ENCODE measurements at regions not wholly inside any gene's neighbourhood (a gene's known extent, or its start where the extent isn't known, plus 50 kb on each side); places are given as distances from the start of the nearest gene placed in this dataset.

DNA sequence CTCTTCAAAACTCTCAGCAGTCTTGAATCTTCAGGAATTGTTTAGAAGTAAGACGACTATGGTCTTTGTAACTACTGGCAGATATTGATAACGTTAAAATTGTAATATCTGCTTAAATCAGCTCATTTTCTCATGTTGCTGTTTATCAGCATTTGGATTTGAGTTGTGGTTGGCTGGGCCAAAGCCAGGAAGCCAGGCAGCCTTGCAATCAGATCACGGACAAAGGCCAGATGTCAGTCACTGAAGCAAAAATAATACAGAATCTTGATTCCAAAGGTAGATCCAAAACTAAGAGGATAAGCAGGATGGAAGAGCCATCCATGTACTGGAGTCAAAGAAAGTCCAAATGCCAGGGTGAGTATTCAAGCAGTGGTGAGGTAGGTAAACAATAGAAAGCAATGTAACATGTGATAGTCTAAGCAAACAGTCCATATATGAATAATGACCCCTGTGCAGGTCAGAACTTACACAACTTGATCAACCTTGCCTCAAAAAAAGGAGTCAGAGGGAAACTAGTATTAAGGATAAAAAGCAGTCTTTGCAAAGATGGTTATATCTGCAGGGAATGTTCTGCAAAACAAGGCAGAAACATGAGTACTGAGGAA, 95.8 kb upstream of the RAP1B start:
- POLR2A ChIA-PET, result no interaction called here
- ATAC-seq (ENCODE audit: low read depth), result no peak
- TF ChIP-seq, protein P1, sequence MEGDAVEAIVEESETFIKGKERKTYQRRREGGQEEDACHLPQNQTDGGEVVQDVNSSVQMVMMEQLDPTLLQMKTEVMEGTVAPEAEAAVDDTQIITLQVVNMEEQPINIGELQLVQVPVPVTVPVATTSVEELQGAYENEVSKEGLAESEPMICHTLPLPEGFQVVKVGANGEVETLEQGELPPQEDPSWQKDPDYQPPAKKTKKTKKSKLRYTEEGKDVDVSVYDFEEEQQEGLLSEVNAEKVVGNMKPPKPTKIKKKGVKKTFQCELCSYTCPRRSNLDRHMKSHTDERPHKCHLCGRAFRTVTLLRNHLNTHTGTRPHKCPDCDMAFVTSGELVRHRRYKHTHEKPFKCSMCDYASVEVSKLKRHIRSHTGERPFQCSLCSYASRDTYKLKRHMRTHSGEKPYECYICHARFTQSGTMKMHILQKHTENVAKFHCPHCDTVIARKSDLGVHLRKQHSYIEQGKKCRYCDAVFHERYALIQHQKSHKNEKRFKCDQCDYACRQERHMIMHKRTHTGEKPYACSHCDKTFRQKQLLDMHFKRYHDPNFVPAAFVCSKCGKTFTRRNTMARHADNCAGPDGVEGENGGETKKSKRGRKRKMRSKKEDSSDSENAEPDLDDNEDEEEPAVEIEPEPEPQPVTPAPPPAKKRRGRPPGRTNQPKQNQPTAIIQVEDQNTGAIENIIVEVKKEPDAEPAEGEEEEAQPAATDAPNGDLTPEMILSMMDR (IDR thresholded peaks at IDR 0.05), result no peak

DNA sequence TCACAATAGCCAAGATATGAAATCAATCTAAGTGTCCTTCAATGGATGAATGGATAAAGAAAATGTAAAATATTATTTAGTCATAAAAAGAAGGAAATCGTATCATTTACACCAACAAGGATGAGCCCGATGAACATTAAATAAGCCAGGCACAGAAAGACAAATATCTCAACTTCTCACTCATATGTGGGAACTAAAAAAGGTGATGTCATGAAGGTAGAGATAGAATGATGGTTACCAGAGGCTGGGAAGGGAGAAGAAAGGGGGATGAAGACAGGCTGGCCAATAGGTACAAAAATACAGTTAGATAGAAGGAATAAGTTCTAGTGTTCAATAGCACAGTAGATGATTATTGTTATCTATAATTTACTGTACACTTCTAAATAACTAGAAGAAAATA, 94.9 kb upstream of the RAP1B start:
- no peaks in the 10 kb centered on the region for H3K4me1 Mint-ChIP-seq
- no peak overlapping the region for H3K27ac Mint-ChIP-seq
- POLR2A ChIA-PET, result no interaction called here
- CTCF ChIA-PET, result no interaction called here
- H3K27me3 Mint-ChIP-seq, result no peaks in the 10 kb centered on the region
- no peaks in the 10 kb centered on the region for H3K9me3 Mint-ChIP-seq
- H3K4me3 Mint-ChIP-seq, result no peak overlapping the region
- DNase-seq, result no peak
- ATAC-seq (ENCODE audit: low read depth), result no peak
- TF ChIP-seq, protein P1 (IDR thresholded peaks at IDR 0.05), result no peak
- no peaks in the 10 kb centered on the region for H3K36me3 Mint-ChIP-seq (ENCODE audit: low read depth)
- intact Hi-C loops (cut with micrococcal nuclease), result no loop called here

More for the DNA sequence above, 95.8 kb upstream of the RAP1B start:
- H3K27me3 Mint-ChIP-seq, result no peaks in the 10 kb centered on the region
- H3K4me1 Mint-ChIP-seq, result no peaks in the 10 kb centered on the region
- intact Hi-C loops (cut with micrococcal nuclease), result no loop called here
- DNase-seq, result no peak
- no peaks in the 10 kb centered on the region for H3K9me3 Mint-ChIP-seq
- H3K36me3 Mint-ChIP-seq (ENCODE audit: low read depth), result no peaks in the 10 kb centered on the region
- H3K27ac Mint-ChIP-seq, result no peak overlapping the region
- CTCF ChIA-PET, result no interaction called here
- H3K4me3 Mint-ChIP-seq, result no peak overlapping the region

DNA sequence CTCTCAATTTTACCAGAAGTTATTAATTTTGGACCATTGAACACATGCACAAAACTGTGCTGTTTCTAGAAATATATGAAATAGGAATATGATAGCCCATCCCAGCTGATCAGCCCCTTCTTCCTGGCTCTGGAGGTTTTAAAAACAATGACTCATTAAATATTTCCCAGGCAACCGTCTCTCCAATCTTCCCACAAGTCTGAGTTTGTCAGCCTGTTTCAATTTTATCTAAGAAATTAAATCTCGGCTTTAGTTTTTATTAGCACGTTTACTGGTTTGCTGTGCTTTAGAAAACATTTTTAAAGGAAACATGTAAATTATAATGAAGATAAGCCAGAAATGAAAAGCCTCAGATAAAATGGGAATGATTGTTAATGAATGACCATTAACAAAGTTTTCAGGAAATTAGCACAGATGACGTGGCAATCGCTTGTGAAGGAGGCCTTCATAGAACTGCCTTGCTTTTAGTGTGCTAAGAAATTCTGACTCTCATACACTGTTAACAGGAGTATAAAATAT, 89.3 kb upstream of the RAP1B start:
- H3K36me3 Mint-ChIP-seq (ENCODE audit: low read depth), result no peaks in the 10 kb centered on the region
- ChIA-PET CTCF (no interaction called here), POLR2A (no interaction called here)
- peaks cover 5% of the 10 kb centered on the region for H3K4me1 Mint-ChIP-seq
- no peaks in the 10 kb centered on the region for H3K27me3 Mint-ChIP-seq
- DNase-seq (no peak), ATAC-seq (ENCODE audit: low read depth) (no peak)
- intact Hi-C loops (cut with micrococcal nuclease), result no loop called here
- no peaks in the 10 kb centered on the region for H3K9me3 Mint-ChIP-seq
- TF ChIP-seq, protein P1 (IDR thresholded peaks at IDR 0.05), result no peak
- no peak overlapping the region for H3K4me3 Mint-ChIP-seq
- H3K27ac Mint-ChIP-seq, result no peak overlapping the region

DNA sequence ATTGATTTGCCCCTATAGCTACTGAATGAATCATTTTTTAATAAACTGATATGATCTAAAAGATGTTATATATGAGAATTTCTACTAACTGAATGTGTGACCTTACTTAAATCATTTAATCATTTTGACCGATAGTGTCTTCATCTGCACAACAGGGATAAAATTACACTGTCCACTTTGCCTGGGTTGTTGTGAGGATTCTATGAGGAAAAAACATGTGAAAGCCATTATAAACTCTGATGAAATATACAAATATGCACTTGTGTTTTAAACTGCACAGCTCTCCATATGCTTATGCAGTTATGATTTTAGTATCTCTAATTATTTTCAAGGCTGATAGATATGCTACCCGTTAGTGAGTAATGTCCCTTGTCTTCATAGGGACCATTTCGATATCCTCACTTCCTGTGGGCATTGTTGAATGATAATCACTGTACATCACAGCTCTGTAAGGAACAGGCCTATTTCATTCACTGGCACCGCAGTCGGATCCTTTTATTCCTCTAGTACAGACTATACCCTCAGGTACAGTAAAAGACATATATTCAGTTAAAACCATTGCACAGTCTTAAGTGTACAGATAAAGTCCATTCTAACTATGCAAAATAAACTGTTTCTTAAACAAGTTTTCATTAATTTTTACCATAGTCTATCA, 88.7 kb upstream of the RAP1B start:
- ChIA-PET POLR2A (no interaction called here), CTCF (no interaction called here)
- DNase-seq, result no peak
- ATAC-seq (ENCODE audit: low read depth), result no peak
- H3K9me3 Mint-ChIP-seq, result no peaks in the 10 kb centered on the region
- no peaks in the 10 kb centered on the region for H3K36me3 Mint-ChIP-seq (ENCODE audit: low read depth)
- TF ChIP-seq, protein P1 (IDR thresholded peaks at IDR 0.05), result no peak
- no peak overlapping the region for H3K27ac Mint-ChIP-seq
- intact Hi-C loops (cut with micrococcal nuclease), result no loop called here
- H3K27me3 Mint-ChIP-seq, result no peaks in the 10 kb centered on the region
- peaks cover 5% of the 10 kb centered on the region for H3K4me1 Mint-ChIP-seq
- no peak overlapping the region for H3K4me3 Mint-ChIP-seq

DNA sequence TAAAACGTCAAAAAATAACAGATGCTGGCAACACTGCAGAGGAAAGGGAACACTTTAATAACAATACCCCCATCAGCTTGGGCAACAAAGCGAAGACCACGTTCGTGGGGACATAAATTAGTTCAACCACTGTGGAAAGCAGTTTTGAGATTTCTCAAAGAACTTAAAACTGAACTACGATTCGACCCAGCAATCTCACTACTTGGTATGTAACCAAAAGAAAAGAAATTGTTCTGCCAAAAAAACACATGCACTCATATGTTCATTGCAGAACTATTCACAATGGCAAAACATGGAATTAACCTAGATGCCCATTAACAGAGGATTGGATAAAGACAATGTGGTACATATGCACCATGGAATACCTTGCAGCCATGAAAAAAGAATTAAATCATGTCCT, 81.2 kb upstream of the RAP1B start:
- TF ChIP-seq, protein P1 (IDR thresholded peaks at IDR 0.05), result no peak
- Mint-ChIP-seq H3K27ac (no peak overlapping the region), H3K4me3 (no peak overlapping the region), H3K36me3 (ENCODE audit: low read depth) (no peaks in the 10 kb centered on the region), H3K4me1 (no peaks in the 10 kb centered on the region), H3K9me3 (no peaks in the 10 kb centered on the region), H3K27me3 (peaks cover 4% of the 10 kb centered on the region)
- ChIA-PET POLR2A (no interaction called here), CTCF (no interaction called here)
- DNase-seq (no peak), ATAC-seq (ENCODE audit: low read depth) (no peak)
- intact Hi-C loops (cut with micrococcal nuclease), result no loop called here
